ENCODE measurements at regions not wholly inside any gene's neighbourhood (a gene's known extent, or its start where the extent isn't known, plus 50 kb on each side); places are given as distances from the start of the nearest gene placed in this dataset.

DNA sequence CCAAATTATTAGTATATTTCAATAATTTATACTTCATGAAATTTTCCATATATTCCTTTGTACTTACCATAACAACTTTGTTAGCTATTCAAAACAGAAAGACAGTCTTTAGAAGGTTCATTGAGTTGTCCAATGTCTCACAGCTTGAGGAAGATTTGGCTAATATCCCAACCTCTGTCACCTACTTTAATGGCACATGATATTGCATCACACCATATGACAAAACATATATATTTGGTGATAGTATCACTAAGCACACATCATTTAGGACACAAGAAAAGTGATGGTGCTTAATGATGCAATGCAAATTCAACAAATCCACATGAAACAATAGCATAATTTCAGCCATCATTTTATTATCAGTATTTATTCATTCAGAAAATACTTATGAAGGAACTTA is 122.0 kb upstream of the BRINP3 start:
- no peak overlapping the region for H3K27ac ChIP-seq
- TF ChIP-seq, protein P1, sequence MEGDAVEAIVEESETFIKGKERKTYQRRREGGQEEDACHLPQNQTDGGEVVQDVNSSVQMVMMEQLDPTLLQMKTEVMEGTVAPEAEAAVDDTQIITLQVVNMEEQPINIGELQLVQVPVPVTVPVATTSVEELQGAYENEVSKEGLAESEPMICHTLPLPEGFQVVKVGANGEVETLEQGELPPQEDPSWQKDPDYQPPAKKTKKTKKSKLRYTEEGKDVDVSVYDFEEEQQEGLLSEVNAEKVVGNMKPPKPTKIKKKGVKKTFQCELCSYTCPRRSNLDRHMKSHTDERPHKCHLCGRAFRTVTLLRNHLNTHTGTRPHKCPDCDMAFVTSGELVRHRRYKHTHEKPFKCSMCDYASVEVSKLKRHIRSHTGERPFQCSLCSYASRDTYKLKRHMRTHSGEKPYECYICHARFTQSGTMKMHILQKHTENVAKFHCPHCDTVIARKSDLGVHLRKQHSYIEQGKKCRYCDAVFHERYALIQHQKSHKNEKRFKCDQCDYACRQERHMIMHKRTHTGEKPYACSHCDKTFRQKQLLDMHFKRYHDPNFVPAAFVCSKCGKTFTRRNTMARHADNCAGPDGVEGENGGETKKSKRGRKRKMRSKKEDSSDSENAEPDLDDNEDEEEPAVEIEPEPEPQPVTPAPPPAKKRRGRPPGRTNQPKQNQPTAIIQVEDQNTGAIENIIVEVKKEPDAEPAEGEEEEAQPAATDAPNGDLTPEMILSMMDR (IDR thresholded peaks at IDR 0.05) = no peak

DNA sequence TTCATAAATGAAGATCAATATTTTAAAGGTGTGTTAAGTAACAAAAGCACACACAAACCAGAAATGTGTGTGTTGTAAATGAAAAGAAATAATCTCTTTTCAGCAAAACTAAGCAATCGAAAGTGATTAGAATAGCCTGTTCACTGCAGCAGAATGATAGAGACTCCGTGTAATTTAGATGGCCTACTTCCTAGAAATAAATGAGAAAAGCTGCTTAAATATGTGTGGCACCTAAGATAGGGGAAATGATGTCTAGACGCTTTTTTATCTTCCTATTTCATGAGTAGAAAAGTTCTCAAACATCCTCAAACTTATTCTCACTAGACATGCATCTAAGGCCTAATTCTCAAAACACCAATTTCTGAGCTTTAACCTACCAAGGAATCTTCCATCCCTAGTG is 124.7 kb upstream of the BRINP3 start:
- no peak for DNase-seq (ENCODE audit: low spot score)
- Histone ChIP-seq H3K36me3 (no peaks in the 10 kb centered on the region), H3K4me1 (no peaks in the 10 kb centered on the region), H3K27ac (no peak overlapping the region), H3K27me3 (no peaks in the 10 kb centered on the region), H3K4me3 (no peak overlapping the region), H3K9me3 (no peaks in the 10 kb centered on the region)
- TF ChIP-seq, protein P1 (IDR thresholded peaks at IDR 0.05) = no peak

More for the DNA sequence above, 122.0 kb upstream of the BRINP3 start:
- no peaks in the 10 kb centered on the region for H3K9me3 ChIP-seq
- H3K4me3 ChIP-seq = no peak overlapping the region
- no peaks in the 10 kb centered on the region for H3K36me3 ChIP-seq
- H3K27me3 ChIP-seq = no peaks in the 10 kb centered on the region
- H3K4me1 ChIP-seq = no peaks in the 10 kb centered on the region
- no peak for DNase-seq (ENCODE audit: low spot score)

DNA sequence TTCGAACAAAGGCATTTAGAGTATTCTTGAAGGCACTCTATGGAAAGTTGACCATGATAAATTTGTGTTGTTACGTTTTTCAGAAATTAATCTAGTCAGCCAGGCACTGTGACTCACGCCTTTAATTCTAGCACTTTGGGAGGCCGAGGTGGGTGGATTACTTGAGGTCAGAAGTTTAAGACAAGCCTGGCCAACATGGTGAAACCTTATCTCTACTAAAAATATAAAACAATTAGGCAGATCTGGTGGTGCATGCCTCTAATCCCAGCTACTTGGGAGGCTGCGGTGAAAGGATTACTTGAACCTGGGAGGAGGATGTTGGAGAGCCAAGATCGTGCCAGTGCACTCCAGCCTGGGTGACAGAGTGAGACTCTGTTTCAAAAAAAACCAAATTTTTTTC is 130.6 kb upstream of the BRINP3 start:
- no peak for DNase-seq (ENCODE audit: low spot score)
- Histone ChIP-seq H3K36me3 (no peaks in the 10 kb centered on the region), H3K4me3 (no peak overlapping the region), H3K4me1 (no peaks in the 10 kb centered on the region), H3K9me3 (no peaks in the 10 kb centered on the region), H3K27ac (no peak overlapping the region), H3K27me3 (no peaks in the 10 kb centered on the region)
- TF ChIP-seq, protein P1 (IDR thresholded peaks at IDR 0.05) = no peak

DNA sequence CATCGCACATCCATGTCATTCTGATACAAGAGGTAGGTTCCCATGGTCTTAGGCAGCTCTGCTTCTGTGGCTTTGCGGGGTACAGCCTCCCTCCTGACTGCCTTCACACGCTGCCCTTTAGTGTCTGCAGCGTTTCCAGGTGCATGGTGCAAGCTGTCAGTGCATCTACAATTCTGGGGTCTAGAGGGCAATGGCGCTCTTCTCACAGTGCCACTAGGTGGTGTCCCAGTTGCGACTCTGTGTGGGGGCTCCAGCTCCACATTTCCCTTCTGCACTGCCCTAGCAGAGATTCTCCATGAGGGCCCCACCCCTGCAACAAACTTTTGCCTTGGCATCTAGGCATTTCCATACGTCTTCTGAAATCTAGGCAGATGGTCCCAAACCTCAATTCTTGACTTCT is 138.2 kb upstream of the BRINP3 start:
- Histone ChIP-seq H3K9me3 (no peaks in the 10 kb centered on the region), H3K27ac (no peak overlapping the region), H3K4me1 (no peaks in the 10 kb centered on the region), H3K4me3 (no peak overlapping the region), H3K36me3 (no peaks in the 10 kb centered on the region), H3K27me3 (no peaks in the 10 kb centered on the region)
- no peak for DNase-seq (ENCODE audit: low spot score)
- TF ChIP-seq, protein P1 (IDR thresholded peaks at IDR 0.05) = no peak

DNA sequence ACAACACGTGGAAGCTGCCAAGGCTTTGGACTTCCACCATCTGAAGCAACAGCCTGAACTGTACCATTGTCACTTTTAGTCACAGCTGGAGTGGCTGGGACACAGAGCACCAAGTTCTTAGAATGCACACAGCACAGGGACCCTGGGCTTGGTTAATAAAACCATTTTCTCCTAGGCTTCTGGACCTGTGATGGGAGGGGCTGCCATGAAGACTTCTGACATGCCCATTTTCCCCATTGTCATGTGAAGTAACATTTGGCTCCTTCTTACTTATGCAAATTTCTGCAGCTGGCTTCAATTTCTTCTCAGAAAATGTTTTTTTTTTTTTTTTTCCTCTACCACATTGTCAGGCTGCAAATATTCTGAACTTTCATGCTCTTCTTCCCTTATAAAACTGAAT is 138.6 kb upstream of the BRINP3 start:
- no peak overlapping the region for H3K27ac ChIP-seq
- no peaks in the 10 kb centered on the region for H3K36me3 ChIP-seq
- no peaks in the 10 kb centered on the region for H3K9me3 ChIP-seq
- TF ChIP-seq, protein P1 (IDR thresholded peaks at IDR 0.05) = no peak
- no peak overlapping the region for H3K4me3 ChIP-seq
- H3K4me1 ChIP-seq = no peaks in the 10 kb centered on the region
- DNase-seq (ENCODE audit: low spot score) = no peak
- H3K27me3 ChIP-seq = no peaks in the 10 kb centered on the region

DNA sequence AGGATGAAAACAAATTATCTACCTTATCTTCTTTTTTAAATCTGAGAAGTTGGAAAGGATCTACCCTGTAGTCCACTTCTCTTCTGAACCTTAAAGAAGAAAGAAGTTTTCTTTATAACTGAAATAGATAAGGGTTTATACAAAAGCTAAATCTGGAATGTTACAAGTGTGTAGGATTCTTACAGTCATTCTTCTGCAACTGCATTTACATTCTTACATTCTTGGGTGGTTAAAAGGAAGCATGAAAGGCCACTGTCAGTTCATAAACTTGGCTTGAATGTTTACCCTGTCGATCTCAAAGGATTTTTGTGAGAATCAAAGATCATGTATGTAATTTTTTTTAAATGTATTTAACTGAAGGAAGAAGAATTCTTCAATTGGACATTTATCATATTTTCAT is 142.1 kb upstream of the BRINP3 start:
- Histone ChIP-seq H3K4me3 (no peak overlapping the region), H3K36me3 (no peaks in the 10 kb centered on the region), H3K9me3 (no peaks in the 10 kb centered on the region), H3K27ac (no peak overlapping the region), H3K4me1 (no peaks in the 10 kb centered on the region), H3K27me3 (no peaks in the 10 kb centered on the region)
- TF ChIP-seq, protein P1 (IDR thresholded peaks at IDR 0.05) = no peak
- no peak for DNase-seq (ENCODE audit: low spot score)

All from right atrium auricular region (tissue), 2 donors.